ENCODE measurements at regions not wholly inside any gene's neighbourhood (a gene's known extent, or its start where the extent isn't known, plus 50 kb on each side); places are given as distances from the start of the nearest gene placed in this dataset.
"Not testable (repeated sequence)": the region's sequence is repeated elsewhere in the genome, so short reads cannot be mapped to it uniquely, and the experiment has no call there.

GRCh38 chr12:18882690-18883089, 144.8 kb downstream of the CAPZA3 start:
- no peaks in the 10 kb centered on the region for H3K36me3 Mint-ChIP-seq (ENCODE audit: low read depth, unreplicated experiment)
- no peak for TF ChIP-seq CTCF (IDR thresholded peaks at IDR 0.05; ENCODE audit: unreplicated experiment)
- H3K9me3 Mint-ChIP-seq (ENCODE audit: unreplicated experiment): no peaks in the 10 kb centered on the region
- no peak overlapping the region for H3K27ac Mint-ChIP-seq (ENCODE audit: unreplicated experiment)
- DNase-seq (ENCODE audit: low spot score): no peak
- H3K4me3 Mint-ChIP-seq (ENCODE audit: unreplicated experiment): no peak overlapping the region
- H3K27me3 Mint-ChIP-seq (ENCODE audit: unreplicated experiment): no peaks in the 10 kb centered on the region
- peaks cover 4% of the 10 kb centered on the region for H3K4me1 Mint-ChIP-seq (ENCODE audit: unreplicated experiment)

DNA sequence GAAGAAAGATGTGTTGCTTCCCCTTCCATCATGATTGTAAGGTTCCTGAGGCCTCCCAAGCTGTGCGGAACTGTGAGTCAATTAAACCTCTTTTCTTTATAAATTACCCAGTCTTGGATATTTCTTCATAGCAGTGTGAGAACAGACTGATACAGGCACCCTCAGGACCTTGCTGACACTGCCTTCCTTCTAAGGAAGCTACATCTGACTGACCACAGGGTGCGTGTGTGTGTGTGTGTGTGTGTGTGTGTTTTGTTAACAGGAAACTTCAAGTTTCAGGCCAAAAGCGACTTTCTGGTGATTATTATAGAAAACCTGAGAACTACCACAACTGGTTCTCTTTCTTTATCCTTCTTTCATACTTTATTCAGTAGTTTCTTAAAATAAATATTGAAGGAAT, 149.0 kb downstream of the CAPZA3 start:
- Mint-ChIP-seq H3K9me3 (ENCODE audit: unreplicated experiment) (no peaks in the 10 kb centered on the region), H3K4me3 (ENCODE audit: unreplicated experiment) (no peak overlapping the region), H3K27ac (ENCODE audit: unreplicated experiment) (no peak overlapping the region), H3K4me1 (ENCODE audit: unreplicated experiment) (peaks cover 8% of the 10 kb centered on the region), H3K27me3 (ENCODE audit: unreplicated experiment) (peaks cover 2% of the 10 kb centered on the region), H3K36me3 (ENCODE audit: low read depth, unreplicated experiment) (no peaks in the 10 kb centered on the region)
- no peak for TF ChIP-seq CTCF (IDR thresholded peaks at IDR 0.05; ENCODE audit: unreplicated experiment)
- DNase-seq (ENCODE audit: low spot score): no peak

GRCh38 chr12:18887368-18887767, 149.4 kb downstream of the CAPZA3 start:
- no peak for TF ChIP-seq CTCF (IDR thresholded peaks at IDR 0.05; ENCODE audit: unreplicated experiment)
- Mint-ChIP-seq H3K4me3 (ENCODE audit: unreplicated experiment) (no peak overlapping the region), H3K27ac (ENCODE audit: unreplicated experiment) (no peak overlapping the region), H3K36me3 (ENCODE audit: low read depth, unreplicated experiment) (no peaks in the 10 kb centered on the region), H3K9me3 (ENCODE audit: unreplicated experiment) (no peaks in the 10 kb centered on the region), H3K27me3 (ENCODE audit: unreplicated experiment) (peaks cover 2% of the 10 kb centered on the region), H3K4me1 (ENCODE audit: unreplicated experiment) (peaks cover 8% of the 10 kb centered on the region)
- DNase-seq (ENCODE audit: low spot score): no peak

DNA sequence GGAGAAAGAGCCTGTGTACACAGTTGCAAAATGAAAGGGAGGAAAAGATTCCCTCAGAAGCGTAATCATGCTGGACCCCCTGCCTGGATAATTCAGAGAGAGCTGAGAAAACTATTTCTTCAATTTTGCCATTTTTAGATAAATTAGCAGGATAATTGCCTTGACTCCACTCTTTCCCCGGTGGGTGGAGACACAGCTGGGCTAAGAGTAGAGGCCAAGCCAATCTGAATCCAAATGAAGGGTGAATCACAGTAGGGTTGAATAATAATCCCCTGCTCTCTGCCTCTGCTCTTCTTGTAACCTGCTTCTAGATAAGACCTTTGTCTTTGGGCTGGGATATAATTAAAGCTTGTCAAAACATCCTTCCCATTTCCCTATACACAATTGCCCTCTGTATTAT, 150.1 kb downstream of the CAPZA3 start:
- peaks cover 8% of the 10 kb centered on the region for H3K4me1 Mint-ChIP-seq (ENCODE audit: unreplicated experiment)
- no peaks in the 10 kb centered on the region for H3K36me3 Mint-ChIP-seq (ENCODE audit: low read depth, unreplicated experiment)
- H3K4me3 Mint-ChIP-seq (ENCODE audit: unreplicated experiment): no peak overlapping the region
- no peak for TF ChIP-seq CTCF (IDR thresholded peaks at IDR 0.05; ENCODE audit: unreplicated experiment)
- DNase-seq (ENCODE audit: low spot score): no peak
- H3K9me3 Mint-ChIP-seq (ENCODE audit: unreplicated experiment): no peaks in the 10 kb centered on the region
- H3K27ac Mint-ChIP-seq (ENCODE audit: unreplicated experiment): no peak overlapping the region
- H3K27me3 Mint-ChIP-seq (ENCODE audit: unreplicated experiment): peaks cover 2% of the 10 kb centered on the region

- H3K27ac Mint-ChIP-seq (ENCODE audit: unreplicated experiment); H3K9me3 Mint-ChIP-seq (ENCODE audit: unreplicated experiment); H3K4me1 Mint-ChIP-seq (ENCODE audit: unreplicated experiment); DNase-seq (ENCODE audit: low spot score); H3K27me3 Mint-ChIP-seq (ENCODE audit: unreplicated experiment); H3K36me3 Mint-ChIP-seq (ENCODE audit: low read depth, unreplicated experiment); H3K4me3 Mint-ChIP-seq (ENCODE audit: unreplicated experiment): not testable (repeated sequence)
Observed at GRCh38 chr12:18890621-18891020, 152.7 kb downstream of the CAPZA3 start.

DNA sequence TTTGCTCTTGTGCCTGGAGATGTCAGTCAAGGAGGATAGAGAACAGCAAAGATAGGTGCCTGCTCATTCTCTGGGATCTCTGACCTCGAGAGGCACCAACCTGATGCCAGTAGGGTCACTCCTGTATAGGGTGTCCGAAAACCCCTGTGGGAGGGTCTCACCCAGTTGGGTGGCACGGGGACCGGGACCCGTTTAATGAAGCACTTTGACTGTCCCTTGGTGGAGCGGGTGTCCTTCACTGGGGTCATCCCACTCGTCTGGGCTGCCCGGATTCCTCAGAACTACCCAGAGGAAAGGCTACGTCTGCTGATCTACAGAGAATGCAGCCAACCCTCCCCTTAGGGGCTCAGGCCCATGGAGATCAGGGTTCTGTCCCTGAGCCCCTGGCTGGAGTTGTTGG, 157.6 kb downstream of the CAPZA3 start:
- H3K36me3 Mint-ChIP-seq (ENCODE audit: low read depth, unreplicated experiment): no peaks in the 10 kb centered on the region
- H3K4me1 Mint-ChIP-seq (ENCODE audit: unreplicated experiment): peaks cover 2% of the 10 kb centered on the region
- peaks cover 4% of the 10 kb centered on the region for H3K27me3 Mint-ChIP-seq (ENCODE audit: unreplicated experiment)
- no peaks in the 10 kb centered on the region for H3K9me3 Mint-ChIP-seq (ENCODE audit: unreplicated experiment)
- TF ChIP-seq CTCF (IDR thresholded peaks at IDR 0.05; ENCODE audit: unreplicated experiment): no peak
- H3K4me3 Mint-ChIP-seq (ENCODE audit: unreplicated experiment): no peak overlapping the region
- no peak for DNase-seq (ENCODE audit: low spot score)
- no peak overlapping the region for H3K27ac Mint-ChIP-seq (ENCODE audit: unreplicated experiment)
